Neural crest cell (in vitro differentiated cells): ENCODE measurements at regions not wholly inside any gene's neighbourhood (a gene's known extent, or its start where the extent isn't known, plus 50 kb on each side); places are given as distances from the start of the nearest gene placed in this dataset.

Experiments used
- DNase-seq: peaks from one replicate; pipeline ENCODE4 v3.0.0; 2021; ENCODE audit warnings: low read depth, mixed read lengths, low spot score
- H3K27ac Mint-ChIP-seq: one replicate; pipeline ENCODE4 v1.8.0; 2021; ENCODE audit warnings: mild to moderate bottlenecking, mixed read lengths; ENCODE audit not compliant: unreplicated experiment
- H3K27me3 Mint-ChIP-seq: 2 replicates; pipeline ENCODE4 v1.8.0; 2021; ENCODE audit warnings: low read depth, mild to moderate bottlenecking, mixed read lengths
- H3K36me3 Mint-ChIP-seq: 2 replicates; pipeline ENCODE4 v1.8.0; 2021; ENCODE audit warnings: low read depth, mild to moderate bottlenecking, mixed read lengths
- H3K4me1 Mint-ChIP-seq: 2 replicates; pipeline ENCODE4 v1.8.0; 2021; ENCODE audit warnings: mixed read lengths
- H3K4me3 Mint-ChIP-seq: one replicate; pipeline ENCODE4 v1.8.0; 2021; ENCODE audit warnings: mild to moderate bottlenecking, mixed read lengths
- H3K9me3 Mint-ChIP-seq: 2 replicates; pipeline ENCODE4 v1.8.0; 2021; ENCODE audit warnings: mixed read lengths
- TF ChIP-seq, protein P1 (sequence below): fragments of 200-600 bp; sonication (generic); conservative IDR thresholded peaks from 2 replicates; pipeline ENCODE4 v1.5.0; 2021; ENCODE audit warnings: antibody characterized with exemption, mild to moderate bottlenecking

- TF ChIP-seq, protein P1, sequence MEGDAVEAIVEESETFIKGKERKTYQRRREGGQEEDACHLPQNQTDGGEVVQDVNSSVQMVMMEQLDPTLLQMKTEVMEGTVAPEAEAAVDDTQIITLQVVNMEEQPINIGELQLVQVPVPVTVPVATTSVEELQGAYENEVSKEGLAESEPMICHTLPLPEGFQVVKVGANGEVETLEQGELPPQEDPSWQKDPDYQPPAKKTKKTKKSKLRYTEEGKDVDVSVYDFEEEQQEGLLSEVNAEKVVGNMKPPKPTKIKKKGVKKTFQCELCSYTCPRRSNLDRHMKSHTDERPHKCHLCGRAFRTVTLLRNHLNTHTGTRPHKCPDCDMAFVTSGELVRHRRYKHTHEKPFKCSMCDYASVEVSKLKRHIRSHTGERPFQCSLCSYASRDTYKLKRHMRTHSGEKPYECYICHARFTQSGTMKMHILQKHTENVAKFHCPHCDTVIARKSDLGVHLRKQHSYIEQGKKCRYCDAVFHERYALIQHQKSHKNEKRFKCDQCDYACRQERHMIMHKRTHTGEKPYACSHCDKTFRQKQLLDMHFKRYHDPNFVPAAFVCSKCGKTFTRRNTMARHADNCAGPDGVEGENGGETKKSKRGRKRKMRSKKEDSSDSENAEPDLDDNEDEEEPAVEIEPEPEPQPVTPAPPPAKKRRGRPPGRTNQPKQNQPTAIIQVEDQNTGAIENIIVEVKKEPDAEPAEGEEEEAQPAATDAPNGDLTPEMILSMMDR, result no peak
- Mint-ChIP-seq H3K4me1 (peaks cover 29% of the 10 kb centered on the region), H3K9me3 (peaks cover 2% of the 10 kb centered on the region), H3K36me3 (no peaks in the 10 kb centered on the region), H3K27me3 (no peaks in the 10 kb centered on the region), H3K27ac (no peak overlapping the region), H3K4me3 (no peak overlapping the region)
- no peak for DNase-seq
Measured at GRCh38 chr15:67920524-67921240, 80.8 kb upstream of the RNU6-1 start.

DNA sequence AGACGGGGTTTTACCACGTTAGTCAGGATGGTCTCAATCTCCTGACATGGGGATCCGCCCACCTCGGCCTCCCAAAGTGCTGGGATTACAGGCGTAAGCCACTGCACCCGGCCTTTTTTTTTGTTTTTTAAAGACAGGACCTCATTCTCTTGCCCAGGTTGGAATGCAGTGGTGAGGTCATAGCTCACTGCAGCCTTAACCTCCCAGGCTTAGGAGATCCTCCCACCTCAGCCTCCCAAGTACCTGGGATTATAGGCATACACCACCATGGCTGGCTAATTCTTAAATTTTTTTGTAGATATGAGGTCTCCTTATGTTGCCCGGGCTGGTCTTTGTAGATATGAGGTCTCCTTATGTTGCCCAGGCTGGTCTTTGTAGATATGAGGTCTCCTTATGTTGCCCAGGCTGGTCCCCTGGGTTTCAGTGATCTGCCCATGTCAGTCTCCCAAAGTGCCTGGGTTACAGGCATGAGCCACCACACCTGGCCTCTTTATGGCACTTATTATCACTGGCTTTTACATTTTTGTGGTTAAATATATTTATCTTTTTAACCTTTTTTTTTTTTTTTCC is 82.3 kb upstream of the RNU6-1 start:
- H3K36me3 Mint-ChIP-seq, result no peaks in the 10 kb centered on the region
- no peak overlapping the region for H3K27ac Mint-ChIP-seq
- TF ChIP-seq, protein P1, result no peak
- no peaks in the 10 kb centered on the region for H3K27me3 Mint-ChIP-seq
- peaks cover 2% of the 10 kb centered on the region for H3K9me3 Mint-ChIP-seq
- no peak for DNase-seq
- H3K4me1 Mint-ChIP-seq, result peaks cover 18% of the 10 kb centered on the region
- H3K4me3 Mint-ChIP-seq, result no peak overlapping the region

DNA sequence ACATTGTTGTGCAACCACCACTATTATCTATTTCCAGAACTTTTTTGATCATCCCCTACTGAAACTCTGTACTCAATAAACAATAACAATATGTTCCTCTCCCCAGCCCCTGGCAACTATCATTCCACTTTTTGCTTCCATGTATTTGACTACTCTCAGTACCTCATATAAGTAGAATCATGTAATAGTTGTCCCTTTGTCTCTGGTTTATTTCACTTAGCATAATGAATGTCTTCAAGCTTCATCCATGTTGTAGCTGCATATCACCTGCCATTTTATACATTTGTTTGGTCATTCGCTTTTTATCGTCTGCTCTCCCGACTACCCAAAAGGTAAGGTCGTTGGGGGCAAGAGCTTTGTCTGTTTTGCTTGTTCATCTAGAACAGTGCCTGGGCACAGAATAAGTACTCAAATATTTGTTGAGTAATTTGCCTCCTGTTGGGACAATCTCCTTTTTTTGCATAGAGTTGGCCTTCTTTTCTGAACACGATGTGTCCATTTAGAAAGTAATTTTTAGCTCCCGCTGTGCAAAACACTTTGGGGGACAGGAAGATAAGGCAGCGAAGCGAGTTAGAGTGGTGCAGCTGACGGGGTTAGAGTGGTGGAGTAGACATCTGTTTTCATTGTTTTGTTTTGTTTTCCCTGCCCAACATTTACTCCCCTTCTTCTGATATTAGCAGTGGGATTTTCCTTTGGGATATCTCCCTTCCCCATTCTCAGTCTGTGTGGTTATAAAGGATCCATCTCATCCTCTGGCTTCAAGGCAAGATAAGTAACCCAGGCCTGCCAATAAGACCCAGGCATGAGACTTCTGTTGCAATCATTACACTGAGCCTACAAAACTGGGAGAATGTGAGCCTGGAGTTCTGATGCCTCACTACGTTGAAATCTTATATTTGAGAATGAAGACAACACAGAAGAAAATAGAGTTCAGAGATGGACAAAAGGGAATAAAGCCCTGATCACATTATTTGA is 83.4 kb upstream of the RNU6-1 start:
- Mint-ChIP-seq H3K36me3 (no peaks in the 10 kb centered on the region), H3K9me3 (peaks cover 2% of the 10 kb centered on the region), H3K27me3 (no peaks in the 10 kb centered on the region), H3K4me1 (peaks cover 7% of the 10 kb centered on the region), H3K4me3 (no peak overlapping the region), H3K27ac (no peak overlapping the region)
- TF ChIP-seq, protein P1, result no peak
- DNase-seq, result no peak

- Mint-ChIP-seq H3K4me3 (no peak overlapping the region), H3K9me3 (peaks cover 2% of the 10 kb centered on the region), H3K4me1 (no peaks in the 10 kb centered on the region), H3K36me3 (no peaks in the 10 kb centered on the region), H3K27me3 (no peaks in the 10 kb centered on the region), H3K27ac (no peak overlapping the region)
- TF ChIP-seq, protein P1, result no peak
- DNase-seq, result no peak
Measured at GRCh38 chr15:67924359-67924974, 84.6 kb upstream of the RNU6-1 start.

DNA sequence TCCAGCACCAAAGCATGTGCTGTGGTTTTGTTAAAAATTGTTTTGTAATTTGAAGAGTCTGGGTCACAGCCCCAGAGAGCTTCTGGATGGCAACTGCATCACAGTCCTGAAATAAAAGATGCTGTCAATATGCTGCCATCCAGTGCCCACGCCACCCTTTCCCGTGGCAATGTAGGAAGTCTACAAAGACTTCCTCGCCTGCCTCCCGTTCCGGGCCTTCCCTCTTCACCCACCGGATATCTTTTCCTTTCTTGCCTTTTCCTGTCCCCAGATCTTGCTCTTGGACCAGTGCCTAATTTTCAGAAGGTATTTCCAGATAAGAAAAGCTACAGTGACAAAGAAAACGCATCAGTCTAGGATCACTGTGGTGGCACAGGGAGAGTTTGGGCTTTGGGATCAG is 85.3 kb upstream of the RNU6-1 start:
- TF ChIP-seq, protein P1, result no peak
- Mint-ChIP-seq H3K9me3 (peaks cover 2% of the 10 kb centered on the region), H3K4me3 (no peak overlapping the region), H3K36me3 (no peaks in the 10 kb centered on the region), H3K4me1 (no peaks in the 10 kb centered on the region), H3K27me3 (no peaks in the 10 kb centered on the region), H3K27ac (no peak overlapping the region)
- DNase-seq, result no peak
